ENCODE measurements at regions not wholly inside any gene's neighbourhood (a gene's known extent, or its start where the extent isn't known, plus 50 kb on each side); places are given as distances from the start of the nearest gene placed in this dataset.
"Not testable (repeated sequence)": the region's sequence is repeated elsewhere in the genome, so short reads cannot be mapped to it uniquely, and the experiment has no call there.

DNA sequence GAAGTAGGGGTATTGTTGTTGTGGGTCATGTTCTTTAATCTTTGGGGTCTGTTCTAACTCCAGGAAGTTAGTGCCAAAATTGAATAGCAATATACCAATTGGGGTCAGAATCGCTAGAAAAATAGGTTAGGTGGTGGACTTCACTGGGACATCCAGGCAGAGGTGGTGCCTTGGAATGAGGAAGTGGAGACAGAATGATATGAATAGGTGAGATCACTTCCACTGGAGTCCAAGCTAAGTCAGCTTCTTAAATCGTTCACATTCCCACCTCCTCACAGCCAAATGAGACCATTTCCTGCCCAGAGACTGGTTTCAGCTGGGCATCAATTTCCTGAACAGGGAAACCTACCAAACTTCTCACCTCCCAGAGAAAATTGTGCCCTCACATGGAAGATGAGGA, 137.8 kb upstream of the RAB4A start:
- Histone ChIP-seq H3K27me3 (no peaks in the 10 kb centered on the region), H3K9me3 (peaks cover 0 to 6% of the 10 kb centered on the region in 2 donors), H3K4me1 (no peaks in the 10 kb centered on the region), H3K36me3 (no peaks in the 10 kb centered on the region), H3K4me3 (no peak overlapping the region), H3K27ac (peak overlapping the region; percentile 2 to 21)
- TF ChIP-seq POLR2AphosphoS5 (IDR thresholded peaks at IDR 0.05) (no peak), POLR2A (IDR thresholded peaks at IDR 0.05) (no peak)
- TF ChIP-seq, protein P1, sequence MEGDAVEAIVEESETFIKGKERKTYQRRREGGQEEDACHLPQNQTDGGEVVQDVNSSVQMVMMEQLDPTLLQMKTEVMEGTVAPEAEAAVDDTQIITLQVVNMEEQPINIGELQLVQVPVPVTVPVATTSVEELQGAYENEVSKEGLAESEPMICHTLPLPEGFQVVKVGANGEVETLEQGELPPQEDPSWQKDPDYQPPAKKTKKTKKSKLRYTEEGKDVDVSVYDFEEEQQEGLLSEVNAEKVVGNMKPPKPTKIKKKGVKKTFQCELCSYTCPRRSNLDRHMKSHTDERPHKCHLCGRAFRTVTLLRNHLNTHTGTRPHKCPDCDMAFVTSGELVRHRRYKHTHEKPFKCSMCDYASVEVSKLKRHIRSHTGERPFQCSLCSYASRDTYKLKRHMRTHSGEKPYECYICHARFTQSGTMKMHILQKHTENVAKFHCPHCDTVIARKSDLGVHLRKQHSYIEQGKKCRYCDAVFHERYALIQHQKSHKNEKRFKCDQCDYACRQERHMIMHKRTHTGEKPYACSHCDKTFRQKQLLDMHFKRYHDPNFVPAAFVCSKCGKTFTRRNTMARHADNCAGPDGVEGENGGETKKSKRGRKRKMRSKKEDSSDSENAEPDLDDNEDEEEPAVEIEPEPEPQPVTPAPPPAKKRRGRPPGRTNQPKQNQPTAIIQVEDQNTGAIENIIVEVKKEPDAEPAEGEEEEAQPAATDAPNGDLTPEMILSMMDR (IDR thresholded peaks at IDR 0.05) = no peak
- intact Hi-C loops (cut with DNase I; ENCODE audit: low total_unique reads) = no loop called here
- DNase-seq (ENCODE audit: low spot score in 2 of 2) = no peak

DNA sequence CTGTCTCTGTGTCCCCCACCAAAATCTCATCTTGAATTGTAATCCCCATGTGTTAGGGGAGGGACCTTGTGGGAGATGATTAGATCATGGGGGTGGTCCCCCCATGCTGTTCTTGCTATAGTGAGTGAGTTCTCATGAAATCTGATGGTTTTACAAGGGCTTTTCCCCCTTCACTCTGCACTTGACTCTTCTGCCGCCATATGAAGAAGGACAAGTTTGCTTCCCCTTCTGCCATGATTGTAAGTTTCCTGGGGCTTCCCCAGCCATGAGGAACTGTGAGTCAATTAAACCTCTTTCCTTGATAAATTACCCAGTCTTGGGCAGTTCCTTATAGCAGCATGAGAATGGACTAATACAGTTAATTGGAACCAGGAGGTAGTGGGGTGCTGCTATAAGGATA, 137.1 kb upstream of the RAB4A start:
- intact Hi-C loops (cut with DNase I; ENCODE audit: low total_unique reads) = no loop called here
- TF ChIP-seq, protein P1 (IDR thresholded peaks at IDR 0.05) = no peak
- Histone ChIP-seq H3K4me1 (no peaks in the 10 kb centered on the region), H3K4me3 (no peak overlapping the region), H3K27me3 (no peaks in the 10 kb centered on the region), H3K36me3 (no peaks in the 10 kb centered on the region), H3K9me3 (peaks cover 0 to 6% of the 10 kb centered on the region in 2 donors), H3K27ac (no peak overlapping the region)
- no peak for DNase-seq (ENCODE audit: low spot score in 2 of 2)

DNA sequence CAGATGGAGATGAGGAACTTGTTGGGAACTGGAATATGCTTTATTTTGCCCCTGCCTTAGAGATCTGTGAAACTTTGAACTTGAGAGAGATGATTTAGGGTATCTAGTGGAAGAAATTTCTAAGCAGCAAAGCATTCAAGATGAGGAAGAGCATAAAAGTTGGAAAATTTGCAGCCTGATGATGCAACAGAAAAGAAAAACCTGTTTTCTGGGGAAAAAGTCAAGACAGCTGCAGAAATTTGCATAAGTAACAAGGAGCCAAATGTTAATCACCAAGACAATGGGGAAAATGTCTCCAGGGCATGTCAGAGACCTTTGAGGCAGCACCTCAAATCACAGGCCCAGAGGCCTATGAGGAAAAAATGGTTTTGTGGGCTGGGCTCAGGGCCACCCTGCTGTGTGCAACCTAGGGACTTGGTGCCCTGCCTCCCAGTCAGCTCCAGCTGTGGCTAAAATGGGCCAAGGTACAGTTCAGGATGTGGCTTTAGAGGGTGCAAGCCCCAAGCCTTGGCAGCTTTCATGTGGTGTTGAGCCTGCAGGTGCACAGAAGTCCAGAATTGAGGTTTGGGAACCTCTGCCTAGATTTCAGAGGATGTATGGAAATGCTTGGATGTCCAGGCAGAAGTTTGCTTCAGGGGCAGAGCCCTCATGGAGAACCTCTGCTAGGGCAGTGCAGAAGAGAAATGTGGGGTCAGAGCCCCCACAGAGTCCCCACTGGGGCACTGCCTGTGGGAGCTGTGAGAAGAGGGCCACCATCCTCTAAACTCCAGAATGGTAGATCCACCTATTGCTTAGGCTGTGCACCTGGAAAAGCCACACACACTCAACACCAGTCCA, 136.3 kb upstream of the RAB4A start:
- H3K9me3 ChIP-seq; H3K36me3 ChIP-seq; DNase-seq (ENCODE audit: low spot score in 2 of 2); H3K27ac ChIP-seq; H3K4me3 ChIP-seq; H3K27me3 ChIP-seq; H3K4me1 ChIP-seq; intact Hi-C loops (cut with DNase I; ENCODE audit: low total_unique reads): not testable (repeated sequence)

DNA sequence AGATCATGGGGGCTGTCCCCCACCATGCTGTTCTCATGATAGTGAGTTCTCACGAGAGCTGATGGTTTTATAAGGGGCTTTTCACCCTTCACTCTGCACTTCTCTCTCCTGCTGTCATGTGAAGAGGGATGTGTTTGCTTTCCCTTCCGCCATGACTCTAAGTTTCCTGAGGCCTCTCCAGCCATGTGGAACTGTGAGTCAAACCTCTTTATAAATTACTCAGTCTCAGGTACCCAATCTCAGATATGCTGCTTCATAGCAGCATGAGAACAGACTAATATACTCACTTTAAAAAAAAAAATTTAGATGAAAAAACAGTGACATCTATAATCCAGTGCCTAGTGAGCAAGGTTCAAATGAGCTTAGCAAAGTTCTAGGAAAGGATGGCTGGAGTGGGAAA, 135.1 kb upstream of the RAB4A start:
- TF ChIP-seq, protein P1 (IDR thresholded peaks at IDR 0.05) = no peak
- TF ChIP-seq POLR2A (IDR thresholded peaks at IDR 0.05) (no peak), POLR2AphosphoS5 (IDR thresholded peaks at IDR 0.05) (no peak)
- Histone ChIP-seq H3K9me3 (peaks cover 0 to 6% of the 10 kb centered on the region in 2 donors), H3K36me3 (no peaks in the 10 kb centered on the region), H3K4me3 (no peak overlapping the region), H3K27me3 (no peaks in the 10 kb centered on the region), H3K4me1 (no peaks in the 10 kb centered on the region), H3K27ac (no peak overlapping the region)
- no peak for DNase-seq (ENCODE audit: low spot score in 2 of 2)
- intact Hi-C loops (cut with DNase I; ENCODE audit: low total_unique reads) = no loop called here

DNA sequence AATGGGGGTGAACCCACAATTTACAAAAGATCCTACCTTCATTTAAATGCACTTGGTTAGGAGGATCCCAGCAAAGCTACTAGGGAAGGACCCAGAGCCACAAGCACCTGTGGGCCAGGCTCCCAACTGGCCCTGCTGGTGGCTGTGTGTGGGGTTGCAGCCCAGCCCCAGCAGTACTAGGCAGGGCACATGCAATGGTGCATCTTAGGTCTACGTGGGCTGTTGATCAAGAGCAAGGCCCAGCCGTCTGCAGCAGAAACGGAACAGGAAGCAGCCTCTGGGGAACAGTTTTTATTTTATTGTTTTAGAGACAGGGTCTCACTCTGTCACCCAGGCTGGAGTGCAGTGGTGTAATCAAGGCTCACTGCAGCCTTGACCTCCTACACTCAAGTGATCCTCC, 134.1 kb upstream of the RAB4A start:
- no peaks in the 10 kb centered on the region for H3K36me3 ChIP-seq
- intact Hi-C loops (cut with DNase I; ENCODE audit: low total_unique reads) = no loop called here
- no peak overlapping the region for H3K4me3 ChIP-seq
- H3K9me3 ChIP-seq = peaks cover 0 to 6% of the 10 kb centered on the region in 2 donors
- no peaks in the 10 kb centered on the region for H3K4me1 ChIP-seq
- no peak for DNase-seq (ENCODE audit: low spot score in 2 of 2)
- TF ChIP-seq POLR2AphosphoS5 (IDR thresholded peaks at IDR 0.05) = no peak
- H3K27ac ChIP-seq = no peak overlapping the region
- no peaks in the 10 kb centered on the region for H3K27me3 ChIP-seq

DNA sequence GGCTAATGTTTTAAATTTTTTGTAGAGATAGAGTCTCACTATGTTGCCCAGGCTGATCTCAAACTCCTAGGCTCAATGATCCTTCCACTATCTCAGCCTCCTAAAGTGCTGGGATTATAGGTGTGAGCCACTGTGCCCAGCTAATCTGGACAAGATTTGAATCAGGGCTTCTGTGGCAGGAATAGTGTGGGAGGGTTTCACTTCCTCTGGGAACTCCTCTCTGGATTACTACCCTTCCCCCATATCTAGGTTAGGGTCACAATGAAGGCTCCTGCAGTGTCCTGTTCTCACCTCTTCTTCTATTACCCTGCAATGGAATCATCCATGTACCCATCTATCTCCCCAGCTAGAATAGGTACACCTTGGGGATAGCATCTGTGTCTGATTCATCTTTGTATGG, 133.6 kb upstream of the RAB4A start:
- H3K36me3 ChIP-seq = no peaks in the 10 kb centered on the region
- no peaks in the 10 kb centered on the region for H3K27me3 ChIP-seq
- H3K27ac ChIP-seq = no peak overlapping the region
- H3K4me1 ChIP-seq = no peaks in the 10 kb centered on the region
- peaks cover 0 to 6% of the 10 kb centered on the region in 2 donors for H3K9me3 ChIP-seq
- no peak for DNase-seq (ENCODE audit: low spot score in 2 of 2)
- intact Hi-C loops (cut with DNase I; ENCODE audit: low total_unique reads) = no loop called here
- no peak for TF ChIP-seq POLR2AphosphoS5 (IDR thresholded peaks at IDR 0.05)
- TF ChIP-seq, protein P1 (IDR thresholded peaks at IDR 0.05) = no peak
- TF ChIP-seq POLR2A (IDR thresholded peaks at IDR 0.05) = no peak
- H3K4me3 ChIP-seq = no peak overlapping the region

All from breast epithelium (tissue), 4 donors.